MM.1S (cell line): ENCODE measurements at regions not wholly inside any gene's neighbourhood (a gene's known extent, or its start where the extent isn't known, plus 50 kb on each side); places are given as distances from the start of the nearest gene placed in this dataset.

ENCODE experiments used
- DNase-seq: peaks from one replicate; pipeline ENCODE4 v3.0.0-alpha.2; 2015
- H2AFZ ChIP-seq: fragments of 300-600 bp; sonication (generic); 2 replicates; pipeline ENCODE4 v1.6.0; 2016; ENCODE audit warnings: antibody characterized with exemption, low read length
- H3F3A ChIP-seq: fragments of 300-600 bp; sonication (generic); 2 replicates; pipeline ENCODE4 v1.6.1; 2016; ENCODE audit warnings: mild to moderate bottlenecking, antibody characterized with exemption, low read length, moderate library complexity, mixed read lengths; ENCODE audit not compliant: insufficient read depth
- H3K27ac ChIP-seq: fragments of 300-600 bp; sonication (generic); 2 replicates; pipeline ENCODE4 v1.5.1; 2016; ENCODE audit warnings: mild to moderate bottlenecking, low read length
- H3K27me3 ChIP-seq: fragments of 300-600 bp; sonication (generic); replicated peaks from 2 replicates; pipeline ENCODE4 v1.6.0; 2016; ENCODE audit warnings: low read length; ENCODE audit not compliant: insufficient read depth
- H3K36me3 ChIP-seq: fragments of 300-600 bp; sonication (generic); replicated peaks from 2 replicates; pipeline ENCODE4 v1.6.1; 2016; ENCODE audit warnings: mild to moderate bottlenecking, low read length, mixed read lengths; ENCODE audit not compliant: insufficient read depth
- H3K4me1 ChIP-seq: fragments of 300-600 bp; sonication (generic); 2 replicates; pipeline ENCODE4 v1.6.1; 2016; ENCODE audit warnings: low read length, mixed read lengths
- H3K4me2 ChIP-seq: fragments of 300-600 bp; sonication (generic); 2 replicates; pipeline ENCODE4 v1.6.0; 2016; ENCODE audit warnings: low read depth, low read length
- H3K4me3 ChIP-seq: fragments of 300-600 bp; sonication (generic); 2 replicates; pipeline ENCODE4 v1.5.1; 2016; ENCODE audit warnings: low read length, mixed read lengths
- H3K79me2 ChIP-seq: fragments of 300-600 bp; sonication (generic); 2 replicates; pipeline ENCODE4 v1.6.1; 2016; ENCODE audit warnings: mixed run types, low read length, mixed read lengths
- H3K9ac ChIP-seq: fragments of 300-600 bp; sonication (generic); 2 replicates; pipeline ENCODE4 v1.6.1; 2016; ENCODE audit warnings: low read length, mixed read lengths
- H3K9me2 ChIP-seq: fragments of 300-600 bp; sonication (generic); replicated peaks from 2 replicates; pipeline ENCODE4 v1.6.1; 2016; ENCODE audit warnings: mild to moderate bottlenecking, low read length, mixed read lengths; ENCODE audit not compliant: insufficient read depth
- H3K9me3 ChIP-seq: fragments of 300-600 bp; sonication (generic); replicated peaks from 2 replicates; pipeline ENCODE4 v1.6.1; 2016; ENCODE audit warnings: mild to moderate bottlenecking, low read length, mixed read lengths; ENCODE audit not compliant: insufficient read depth
- H4K20me1 ChIP-seq: fragments of 300-600 bp; sonication (generic); 2 replicates; pipeline ENCODE4 v1.6.1; 2016; ENCODE audit warnings: mild to moderate bottlenecking, low read length, moderate library complexity, mixed read lengths; ENCODE audit not compliant: insufficient read depth
- CTCF ChIP-seq: fragments of 300-600 bp; sonication (generic); IDR thresholded peaks from 2 replicates; pipeline ENCODE4 v1.5.1; 2016; ENCODE audit warnings: antibody characterized with exemption, low read length, mixed read lengths
- EZH2 ChIP-seq: fragments of 300-600 bp; sonication (generic); optimal IDR thresholded peaks from 2 replicates; pipeline ENCODE3; 2017; ENCODE audit warnings: low read depth, mild to moderate bottlenecking, antibody characterized with exemption, low read length, mixed read lengths
- EZH2phosphoT487 ChIP-seq: fragments of 300-600 bp; sonication (generic); IDR thresholded peaks from 2 replicates; pipeline ENCODE4 v1.6.1; 2018; ENCODE audit warnings: antibody characterized with exemption, low read length

GRCh38 chr1:58981392-58981791, 197.5 kb upstream of the JUN start:
- Histone ChIP-seq H3K4me3 (no peak overlapping the region), H3K4me2 (no peak overlapping the region), H3K79me2 (no peaks in the 10 kb centered on the region), H4K20me1 (no peaks in the 10 kb centered on the region), H3K27me3 (no peaks in the 10 kb centered on the region), H3K9ac (no peak overlapping the region), H3K27ac (no peak overlapping the region), H3K4me1 (peaks cover 24% of the 10 kb centered on the region), H3K36me3 (no peaks in the 10 kb centered on the region), H3K9me2 (no peaks in the 10 kb centered on the region), H3K9me3 (no peaks in the 10 kb centered on the region), H3F3A (peaks cover 16% of the 10 kb centered on the region), H2AFZ (no peak overlapping the region)
- TF ChIP-seq EZH2: no peak
- TF ChIP-seq EZH2phosphoT487: no peak
- DNase-seq: no peak

GRCh38 chr1:58982259-58982998, 198.6 kb upstream of the JUN start:
- no peak overlapping the region for H3K9ac ChIP-seq
- H3K27ac ChIP-seq: no peak overlapping the region
- no peaks in the 10 kb centered on the region for H3K27me3 ChIP-seq
- H3K79me2 ChIP-seq: no peaks in the 10 kb centered on the region
- TF ChIP-seq CTCF (no peak), EZH2phosphoT487 (no peak), EZH2 (no peak)
- no peaks in the 10 kb centered on the region for H3K36me3 ChIP-seq
- peaks cover 16% of the 10 kb centered on the region for H3F3A ChIP-seq
- H2AFZ ChIP-seq: no peak overlapping the region
- H3K9me3 ChIP-seq: no peaks in the 10 kb centered on the region
- H3K4me2 ChIP-seq: no peak overlapping the region
- H3K4me3 ChIP-seq: no peak overlapping the region
- H3K4me1 ChIP-seq: peaks cover 24% of the 10 kb centered on the region
- H4K20me1 ChIP-seq: no peaks in the 10 kb centered on the region
- no peaks in the 10 kb centered on the region for H3K9me2 ChIP-seq
- no peak for DNase-seq

GRCh38 chr1:58983162-58983561, 199.3 kb upstream of the JUN start:
- H3K27me3 ChIP-seq: no peaks in the 10 kb centered on the region
- no peak overlapping the region for H3K4me3 ChIP-seq
- H3K36me3 ChIP-seq: no peaks in the 10 kb centered on the region
- no peak for TF ChIP-seq CTCF
- TF ChIP-seq EZH2phosphoT487: no peak
- no peak for TF ChIP-seq EZH2
- H3K4me2 ChIP-seq: no peak overlapping the region
- no peak overlapping the region for H3K9ac ChIP-seq
- no peaks in the 10 kb centered on the region for H3K9me3 ChIP-seq
- H3K27ac ChIP-seq: no peak overlapping the region
- H2AFZ ChIP-seq: no peak overlapping the region
- H3K4me1 ChIP-seq: peaks cover 18% of the 10 kb centered on the region
- no peaks in the 10 kb centered on the region for H4K20me1 ChIP-seq
- no peaks in the 10 kb centered on the region for H3K9me2 ChIP-seq
- no peak for DNase-seq
- H3K79me2 ChIP-seq: no peaks in the 10 kb centered on the region
- peaks cover 16% of the 10 kb centered on the region for H3F3A ChIP-seq

- H3K9ac ChIP-seq: no peak overlapping the region
- no peak overlapping the region for H3K4me3 ChIP-seq
- no peaks in the 10 kb centered on the region for H3K9me2 ChIP-seq
- no peaks in the 10 kb centered on the region for H3K27me3 ChIP-seq
- TF ChIP-seq EZH2 (no peak), EZH2phosphoT487 (no peak), CTCF (no peak)
- no peak overlapping the region for H3K27ac ChIP-seq
- H3K4me1 ChIP-seq: peaks cover 12% of the 10 kb centered on the region
- H3K79me2 ChIP-seq: no peaks in the 10 kb centered on the region
- no peak for DNase-seq
- H3K9me3 ChIP-seq: no peaks in the 10 kb centered on the region
- H3F3A ChIP-seq: peaks cover 12% of the 10 kb centered on the region
- no peaks in the 10 kb centered on the region for H3K36me3 ChIP-seq
- H4K20me1 ChIP-seq: no peaks in the 10 kb centered on the region
- no peak overlapping the region for H3K4me2 ChIP-seq
- H2AFZ ChIP-seq: no peak overlapping the region
These were observed 199.9 kb upstream of the JUN start for GRCh38 chr1:58983633-58984245.
